ENCODE measurements at regions not wholly inside any gene's neighbourhood (a gene's known extent, or its start where the extent isn't known, plus 50 kb on each side); places are given as distances from the start of the nearest gene placed in this dataset.

DNA sequence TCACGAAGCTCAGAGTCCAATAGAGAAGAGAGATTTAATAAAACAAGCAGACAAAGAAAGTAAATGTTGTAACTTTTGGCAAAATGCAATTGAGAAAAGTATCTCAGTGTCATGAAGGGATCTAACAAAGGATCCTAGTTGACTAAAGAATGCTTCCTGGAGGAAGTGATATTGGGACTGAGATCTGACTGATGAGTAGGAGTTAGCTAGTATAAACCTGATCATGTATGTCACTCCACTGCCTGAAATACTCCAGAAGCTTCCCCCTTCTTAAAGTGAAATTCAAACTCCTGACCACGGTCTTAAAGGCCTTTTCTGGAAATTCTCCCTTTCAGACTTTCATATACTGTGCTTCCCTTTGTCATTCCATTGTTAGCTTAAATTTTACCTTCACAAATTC lies 1102.4 kb upstream of the ZEB2 start:
- no peak overlapping the region for H3K27ac ChIP-seq
- 85 to 92% methylated on average over 2 of the region's 2 CpGs for WGBS, 2 donors (ENCODE audit: low coverage in 1 of 2)
- H3K4me1 ChIP-seq = no peaks in the 10 kb centered on the region
- H3K9me3 ChIP-seq = no peaks in the 10 kb centered on the region
- TF ChIP-seq EP300 (IDR thresholded peaks at IDR 0.05) (no peak), POLR2AphosphoS5 (IDR thresholded peaks at IDR 0.05) (no peak), POLR2A (IDR thresholded peaks at IDR 0.05) (no peak)
- TF ChIP-seq, protein P1, sequence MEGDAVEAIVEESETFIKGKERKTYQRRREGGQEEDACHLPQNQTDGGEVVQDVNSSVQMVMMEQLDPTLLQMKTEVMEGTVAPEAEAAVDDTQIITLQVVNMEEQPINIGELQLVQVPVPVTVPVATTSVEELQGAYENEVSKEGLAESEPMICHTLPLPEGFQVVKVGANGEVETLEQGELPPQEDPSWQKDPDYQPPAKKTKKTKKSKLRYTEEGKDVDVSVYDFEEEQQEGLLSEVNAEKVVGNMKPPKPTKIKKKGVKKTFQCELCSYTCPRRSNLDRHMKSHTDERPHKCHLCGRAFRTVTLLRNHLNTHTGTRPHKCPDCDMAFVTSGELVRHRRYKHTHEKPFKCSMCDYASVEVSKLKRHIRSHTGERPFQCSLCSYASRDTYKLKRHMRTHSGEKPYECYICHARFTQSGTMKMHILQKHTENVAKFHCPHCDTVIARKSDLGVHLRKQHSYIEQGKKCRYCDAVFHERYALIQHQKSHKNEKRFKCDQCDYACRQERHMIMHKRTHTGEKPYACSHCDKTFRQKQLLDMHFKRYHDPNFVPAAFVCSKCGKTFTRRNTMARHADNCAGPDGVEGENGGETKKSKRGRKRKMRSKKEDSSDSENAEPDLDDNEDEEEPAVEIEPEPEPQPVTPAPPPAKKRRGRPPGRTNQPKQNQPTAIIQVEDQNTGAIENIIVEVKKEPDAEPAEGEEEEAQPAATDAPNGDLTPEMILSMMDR (IDR thresholded peaks at IDR 0.05) = no peak
- H3K36me3 ChIP-seq = no peaks in the 10 kb centered on the region
- H3K27me3 ChIP-seq = no peaks in the 10 kb centered on the region
- ATAC-seq = no peak
- H3K4me3 ChIP-seq = no peak overlapping the region

DNA sequence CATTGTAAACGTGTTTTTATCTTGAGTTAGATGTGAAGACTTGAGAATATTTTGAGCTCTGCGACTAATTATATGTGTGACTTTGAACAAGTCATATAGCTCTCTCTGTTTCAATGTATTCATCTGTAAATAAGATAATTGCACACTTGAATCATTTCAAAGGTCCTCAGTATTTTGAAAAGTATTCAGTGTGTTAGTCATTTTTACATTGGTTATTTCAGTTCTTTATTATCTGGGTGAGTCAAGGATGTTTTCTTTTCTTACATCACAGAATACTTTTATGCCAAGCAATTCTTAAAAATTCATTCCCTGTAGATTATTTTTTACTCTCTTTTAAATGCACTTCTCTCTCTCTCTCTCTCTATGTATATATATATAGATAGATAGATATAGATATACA lies 1098.0 kb upstream of the ZEB2 start:
- H3K36me3 ChIP-seq = no peaks in the 10 kb centered on the region
- H3K9me3 ChIP-seq = no peaks in the 10 kb centered on the region
- no peak overlapping the region for H3K4me3 ChIP-seq
- H3K4me1 ChIP-seq = no peaks in the 10 kb centered on the region
- TF ChIP-seq POLR2AphosphoS5 (IDR thresholded peaks at IDR 0.05) (no peak), POLR2A (IDR thresholded peaks at IDR 0.05) (no peak), EP300 (IDR thresholded peaks at IDR 0.05) (no peak)
- TF ChIP-seq, protein P1 (IDR thresholded peaks at IDR 0.05) = no peak
- H3K27ac ChIP-seq = no peak overlapping the region
- no peak for ATAC-seq
- 75 to 81% methylated on average over 2 of the region's 2 CpGs for WGBS, 2 donors (ENCODE audit: low coverage in 1 of 2)
- H3K27me3 ChIP-seq = no peaks in the 10 kb centered on the region

GRCh38 chr2:145617420-145617819 lies 1097.5 kb upstream of the ZEB2 start:
- Histone ChIP-seq H3K4me1 (no peaks in the 10 kb centered on the region), H3K36me3 (no peaks in the 10 kb centered on the region), H3K27me3 (no peaks in the 10 kb centered on the region), H3K27ac (no peak overlapping the region), H3K9me3 (no peaks in the 10 kb centered on the region), H3K4me3 (no peak overlapping the region)
- WGBS, 2 donors (ENCODE audit: low coverage in 1 of 2) = 100% methylated on average over 1 of the region's 1 CpG
- no peak for ATAC-seq
- TF ChIP-seq POLR2AphosphoS5 (IDR thresholded peaks at IDR 0.05) (no peak), POLR2A (IDR thresholded peaks at IDR 0.05) (no peak), EP300 (IDR thresholded peaks at IDR 0.05) (no peak)
- TF ChIP-seq, protein P1 (IDR thresholded peaks at IDR 0.05) = no peak

- WGBS, 2 donors (ENCODE audit: low coverage in 1 of 2) = 75 to 87% methylated on average over 3 to 4 of the region's 4 CpGs
- no peaks in the 10 kb centered on the region for H3K9me3 ChIP-seq
- no peaks in the 10 kb centered on the region for H3K27me3 ChIP-seq
- no peak for ATAC-seq
- no peak overlapping the region for H3K4me3 ChIP-seq
- H3K27ac ChIP-seq = no peak overlapping the region
- H3K36me3 ChIP-seq = no peaks in the 10 kb centered on the region
- TF ChIP-seq, protein P1 (IDR thresholded peaks at IDR 0.05) = no peak
- TF ChIP-seq EP300 (IDR thresholded peaks at IDR 0.05) (no peak), POLR2A (IDR thresholded peaks at IDR 0.05) (no peak), POLR2AphosphoS5 (IDR thresholded peaks at IDR 0.05) (no peak)
- no peaks in the 10 kb centered on the region for H3K4me1 ChIP-seq
Observed at GRCh38 chr2:145615626-145616025, 1095.7 kb upstream of the ZEB2 start.

- no peak overlapping the region for H3K27ac ChIP-seq
- no peak for ATAC-seq
- 87 to 93% methylated on average over 2 to 3 of the region's 3 CpGs for WGBS, 2 donors (ENCODE audit: low coverage in 1 of 2)
Observed at GRCh38 chr2:145609951-145610350, 1090.0 kb upstream of the ZEB2 start.

More at GRCh38 chr2:145609951-145610350, 1090.0 kb upstream of the ZEB2 start:
- TF ChIP-seq EP300 (IDR thresholded peaks at IDR 0.05) = no peak
- TF ChIP-seq POLR2A (IDR thresholded peaks at IDR 0.05) = no peak
- no peak for TF ChIP-seq POLR2AphosphoS5 (IDR thresholded peaks at IDR 0.05)
- TF ChIP-seq, protein P1 (IDR thresholded peaks at IDR 0.05) = no peak
- H3K27me3 ChIP-seq = no peaks in the 10 kb centered on the region
- no peaks in the 10 kb centered on the region for H3K4me1 ChIP-seq
- H3K4me3 ChIP-seq = no peak overlapping the region
- no peaks in the 10 kb centered on the region for H3K36me3 ChIP-seq
- H3K9me3 ChIP-seq = no peaks in the 10 kb centered on the region
